Glomerular visceral epithelial cell (primary cell): ENCODE measurements at regions not wholly inside any gene's neighbourhood (a gene's known extent, or its start where the extent isn't known, plus 50 kb on each side); places are given as distances from the start of the nearest gene placed in this dataset.

Experiments used
- DNase-seq: peaks from one replicate; pipeline ENCODE4 v3.0.0-alpha.2; 2016; ENCODE audit errors: extremely low spot score

DNA sequence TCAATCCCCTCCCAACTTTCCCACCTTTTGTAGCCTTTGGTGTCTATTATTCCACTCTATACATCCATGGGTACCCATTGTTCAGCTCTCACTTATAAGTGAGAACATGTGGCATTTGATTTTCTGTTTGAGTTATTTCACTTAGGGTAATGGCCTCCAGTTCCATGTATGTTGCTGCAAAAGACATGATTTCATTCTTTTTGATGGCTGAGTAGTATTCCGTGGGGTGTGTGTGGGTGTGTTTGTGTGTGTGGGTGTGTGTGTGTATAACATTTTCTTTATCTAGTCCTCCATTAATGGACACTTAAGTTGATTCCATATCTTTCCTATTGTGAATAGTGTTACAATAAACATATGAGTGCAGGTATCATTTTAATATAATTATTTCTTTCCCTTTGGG, 157.5 kb upstream of the FSTL4 start:
- DNase-seq: no peak

DNA sequence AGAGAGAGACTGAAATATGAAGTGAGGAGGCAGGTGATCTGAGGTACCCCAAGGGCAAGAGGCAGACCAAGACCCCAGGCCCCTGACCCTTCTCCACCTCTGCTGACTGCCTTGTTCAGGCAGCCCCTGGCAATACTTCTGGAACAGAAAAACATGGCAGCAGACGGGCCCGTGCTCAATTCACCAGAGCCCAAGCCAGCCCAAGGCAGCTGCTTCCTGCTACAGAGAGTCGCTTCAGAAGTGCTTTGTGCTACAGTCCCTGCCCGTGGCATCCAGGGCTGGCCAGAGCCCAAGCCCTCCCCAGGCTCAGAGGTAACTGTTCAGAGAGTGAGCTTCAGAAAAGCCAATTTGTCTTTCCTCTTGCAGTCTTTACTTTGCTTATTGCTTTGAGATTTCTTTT, 151.4 kb upstream of the FSTL4 start:
- no peak for DNase-seq

GRCh38 chr5:133761632-133762031, 149.3 kb upstream of the FSTL4 start:
- no peak for DNase-seq

DNA sequence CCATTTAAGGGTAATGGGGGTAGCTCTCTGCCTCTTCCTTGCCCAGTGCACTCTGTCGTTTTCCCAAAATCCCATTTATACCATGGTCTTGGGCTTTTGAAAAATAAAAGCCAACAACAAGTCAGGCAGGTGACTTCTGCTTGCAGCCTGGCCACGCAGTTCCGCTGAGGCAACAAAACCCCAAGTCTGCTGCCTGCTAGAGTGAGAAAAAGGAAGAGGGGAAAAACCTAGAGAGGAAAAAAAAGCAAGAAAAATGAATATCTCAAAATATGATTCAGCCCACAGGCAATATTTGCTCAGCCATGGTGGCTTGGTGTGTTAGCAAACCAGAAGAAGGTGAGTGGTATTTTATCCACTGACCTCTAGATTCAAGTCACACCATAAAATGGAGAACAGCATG, 148.2 kb upstream of the FSTL4 start:
- DNase-seq: no peak

DNA sequence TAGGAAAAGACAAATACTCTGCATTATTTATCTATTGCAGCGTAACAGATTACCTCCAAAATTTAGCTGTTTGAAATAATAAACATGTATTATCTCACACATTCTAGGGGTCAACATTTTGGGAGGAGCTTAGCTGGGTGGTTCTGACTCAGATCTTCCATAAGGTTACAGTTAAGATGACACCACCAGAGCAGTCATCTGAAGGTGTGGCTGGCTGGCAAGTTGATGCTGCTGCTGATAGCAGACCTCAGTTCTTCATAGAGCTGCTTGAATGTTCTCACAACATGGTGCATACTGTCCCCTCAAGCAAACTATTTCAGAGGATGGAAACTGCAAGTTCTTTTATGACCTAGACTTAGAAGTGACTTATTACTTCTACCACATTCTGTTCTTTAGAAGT, 146.3 kb upstream of the FSTL4 start:
- DNase-seq: no peak

- DNase-seq: no peak
Measured at GRCh38 chr5:133757396-133757945, 145.1 kb upstream of the FSTL4 start.

DNA sequence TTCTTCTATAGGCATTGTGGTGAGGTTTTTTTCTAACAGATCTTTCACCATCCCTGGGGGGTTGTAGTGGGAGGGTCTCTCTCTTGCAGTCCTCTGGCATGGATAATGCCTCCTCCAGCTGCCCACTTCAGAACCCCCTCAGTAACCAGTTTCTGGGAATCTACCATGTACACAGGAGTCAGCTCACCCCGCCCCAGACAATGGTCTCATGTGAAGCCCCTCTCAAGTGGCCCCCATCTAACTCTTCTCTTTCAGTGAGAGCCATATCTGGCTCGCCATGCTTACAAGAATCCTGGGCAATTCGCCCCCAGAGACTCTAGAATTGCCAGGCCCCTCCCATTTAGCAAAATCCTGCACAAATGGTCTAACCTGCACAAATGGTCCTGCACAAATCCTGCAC, 144.4 kb upstream of the FSTL4 start:
- DNase-seq: no peak

DNA sequence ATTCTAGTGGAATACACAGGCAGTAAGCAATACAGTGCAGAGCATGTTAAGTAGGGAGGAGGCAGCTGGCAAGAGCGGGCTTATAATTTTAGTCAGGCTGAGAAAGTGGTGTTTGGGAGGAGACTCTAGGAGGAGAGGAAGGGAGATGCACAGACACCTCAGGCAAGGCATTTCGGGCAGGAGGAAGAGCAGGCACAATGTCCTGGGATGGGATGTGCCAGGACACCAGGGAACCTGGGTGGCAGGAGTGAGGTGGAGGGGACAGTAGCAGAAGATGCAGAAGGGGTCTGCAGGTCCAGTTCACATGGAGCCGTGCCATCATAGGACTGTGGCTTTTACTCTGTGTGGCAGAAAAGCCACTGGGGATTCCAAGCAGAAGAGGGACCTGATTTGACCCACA, 143.7 kb upstream of the FSTL4 start:
- DNase-seq: no peak

- peak; percentile 33 for DNase-seq
Measured at GRCh38 chr5:133754575-133755169, 142.3 kb upstream of the FSTL4 start.

- no peak for DNase-seq
Measured at GRCh38 chr5:133753856-133754255, 141.5 kb upstream of the FSTL4 start.

DNA sequence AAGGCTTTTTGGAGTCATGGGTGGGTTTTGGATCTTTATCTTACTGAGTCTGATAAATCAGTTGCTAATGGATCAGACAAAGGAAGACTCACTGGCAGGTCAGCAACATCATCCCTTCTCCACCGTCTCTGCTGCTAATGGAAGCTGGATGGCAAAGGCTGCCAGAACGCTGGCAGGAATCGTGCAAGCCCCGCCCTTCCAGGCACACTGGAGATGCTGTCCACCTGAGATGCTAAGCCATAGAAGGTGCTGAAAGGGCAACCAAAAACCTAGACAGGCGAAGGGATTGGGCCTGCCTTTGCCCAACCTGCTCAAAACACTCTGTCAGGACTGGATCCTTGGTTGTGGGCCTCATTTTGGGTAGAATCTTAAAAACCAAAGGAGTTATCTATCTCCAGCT, 139.5 kb upstream of the FSTL4 start:
- DNase-seq: no peak

- DNase-seq: no peak
Measured at GRCh38 chr5:133751421-133751820, 139.1 kb upstream of the FSTL4 start.

DNA sequence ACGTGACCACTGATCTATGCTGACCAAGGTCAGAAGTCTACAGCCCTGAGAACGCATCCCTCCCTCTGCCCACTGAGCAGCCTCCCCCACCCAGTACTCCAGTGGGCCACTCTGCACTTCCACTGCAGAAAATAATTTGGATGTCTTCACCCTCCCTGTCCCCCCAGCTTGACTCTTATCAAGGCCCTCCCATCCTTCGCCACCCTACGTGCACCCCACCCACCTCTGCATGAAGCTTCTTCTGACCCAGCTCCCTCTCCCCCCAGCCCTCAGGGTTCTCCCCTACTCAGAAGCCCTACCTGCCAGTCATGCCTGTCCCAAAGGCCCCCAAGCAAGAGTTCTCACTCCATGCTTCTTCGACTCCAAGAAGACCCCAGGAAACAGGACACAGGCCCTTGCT, 138.5 kb upstream of the FSTL4 start:
- DNase-seq: no peak

- DNase-seq: no peak
Measured at GRCh38 chr5:133750356-133750755, 138.0 kb upstream of the FSTL4 start.

GRCh38 chr5:133749331-133749985, 137.1 kb upstream of the FSTL4 start:
- DNase-seq: no peak

DNA sequence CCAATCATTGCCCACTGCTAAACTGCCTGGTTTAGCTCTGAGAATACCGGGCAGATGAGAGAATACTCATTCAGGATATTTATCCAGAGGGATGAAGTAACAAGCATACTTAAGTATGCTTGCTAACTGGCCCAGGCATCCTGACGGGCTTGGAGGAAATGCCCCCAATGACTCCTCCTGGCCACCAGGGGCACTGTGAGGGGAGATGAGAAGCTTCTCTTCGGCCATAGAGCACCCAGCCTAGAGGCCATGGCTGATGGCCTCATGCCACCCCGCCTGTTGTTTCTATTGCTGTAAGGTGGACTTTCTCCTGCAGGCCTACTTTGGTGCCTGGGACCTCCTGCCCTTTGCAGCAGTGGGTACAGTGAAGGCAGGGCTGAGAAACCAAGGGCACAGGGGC, 134.5 kb upstream of the FSTL4 start:
- DNase-seq: no peak

DNA sequence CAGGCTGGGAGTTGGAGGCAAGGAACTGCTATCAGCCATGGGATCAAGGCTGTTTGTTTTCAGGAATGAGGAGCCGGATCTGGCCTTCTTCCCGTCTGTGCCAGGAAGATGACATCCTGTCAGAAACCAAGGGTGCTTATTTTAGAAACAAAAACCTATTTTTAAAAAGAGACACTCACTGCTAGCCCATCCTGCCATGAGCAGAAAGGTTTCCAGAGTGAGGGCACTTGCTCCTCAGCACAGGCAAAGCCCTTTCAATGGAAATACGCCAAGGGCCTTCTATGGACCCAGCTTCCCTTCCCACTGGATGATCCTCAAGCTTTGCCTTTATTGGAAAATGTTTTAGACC, 132.6 kb upstream of the FSTL4 start:
- no peak for DNase-seq

DNA sequence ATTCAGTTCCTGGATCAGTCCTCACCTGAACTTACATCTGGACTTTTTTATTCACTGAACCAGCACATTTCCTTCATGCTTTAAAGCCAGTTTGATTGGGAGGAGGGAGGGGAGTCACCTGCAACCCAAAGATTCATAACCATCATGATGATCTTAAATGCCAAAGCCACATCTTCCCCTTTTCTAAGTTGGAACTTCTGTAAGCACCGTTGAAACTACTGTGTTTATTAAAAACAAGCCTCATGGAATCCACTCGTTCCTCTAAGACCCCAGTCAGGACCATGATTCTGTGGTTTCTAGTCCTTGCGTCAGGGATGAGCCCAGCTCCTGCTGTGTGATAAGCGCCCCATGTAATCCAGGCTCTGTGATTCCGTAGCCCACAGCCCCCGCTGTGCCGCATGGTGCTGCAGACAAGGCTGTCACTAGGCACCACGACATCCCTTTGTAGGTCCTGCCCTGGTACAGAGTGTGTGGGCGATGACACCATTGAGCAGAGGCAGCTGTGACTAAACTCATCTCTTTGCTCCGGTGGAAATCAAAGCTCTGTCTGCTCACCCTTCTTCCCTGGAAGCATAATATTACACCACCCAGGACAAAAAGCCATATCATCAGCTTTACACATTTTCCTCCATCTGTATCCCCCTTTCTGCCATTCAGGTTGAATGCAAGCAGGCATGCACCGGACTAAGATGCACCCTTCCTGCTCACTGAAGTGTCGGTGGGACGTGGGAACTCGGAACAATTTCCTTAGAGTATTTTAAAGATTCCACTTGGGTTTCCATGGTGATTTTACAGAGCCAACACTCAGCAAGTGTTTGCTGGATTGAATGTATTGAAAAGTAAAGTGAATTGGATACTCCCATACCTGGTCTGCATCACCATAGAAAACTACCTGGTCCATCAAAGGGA, 132.0 kb upstream of the FSTL4 start:
- no peak for DNase-seq

DNA sequence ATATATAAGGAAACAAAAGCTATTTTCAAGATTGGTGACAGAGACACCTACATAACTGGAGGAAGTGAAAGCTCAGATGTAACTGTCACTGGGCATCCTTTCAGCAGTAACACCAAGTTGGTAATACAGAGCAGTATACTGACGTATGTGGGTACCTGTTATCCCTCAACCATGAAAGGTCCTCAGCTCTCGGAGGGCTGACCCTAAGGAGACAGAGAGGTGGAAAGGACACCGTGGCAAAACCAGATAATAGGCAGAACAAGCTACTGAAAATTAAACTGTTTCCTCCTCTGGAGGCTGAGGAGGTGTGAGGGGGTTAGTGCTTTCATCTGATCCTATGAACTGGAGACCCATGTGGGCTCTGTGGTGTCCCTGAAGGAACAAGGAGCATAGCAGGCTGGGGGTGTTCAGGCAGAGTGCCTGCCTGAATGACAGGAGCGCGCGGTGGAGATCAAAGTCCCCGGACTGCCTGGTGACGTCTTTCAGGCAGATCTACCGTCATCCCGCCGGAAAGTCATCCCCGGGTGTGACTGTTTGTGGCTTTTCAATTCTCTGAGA, 130.2 kb upstream of the FSTL4 start:
- no peak for DNase-seq

DNA sequence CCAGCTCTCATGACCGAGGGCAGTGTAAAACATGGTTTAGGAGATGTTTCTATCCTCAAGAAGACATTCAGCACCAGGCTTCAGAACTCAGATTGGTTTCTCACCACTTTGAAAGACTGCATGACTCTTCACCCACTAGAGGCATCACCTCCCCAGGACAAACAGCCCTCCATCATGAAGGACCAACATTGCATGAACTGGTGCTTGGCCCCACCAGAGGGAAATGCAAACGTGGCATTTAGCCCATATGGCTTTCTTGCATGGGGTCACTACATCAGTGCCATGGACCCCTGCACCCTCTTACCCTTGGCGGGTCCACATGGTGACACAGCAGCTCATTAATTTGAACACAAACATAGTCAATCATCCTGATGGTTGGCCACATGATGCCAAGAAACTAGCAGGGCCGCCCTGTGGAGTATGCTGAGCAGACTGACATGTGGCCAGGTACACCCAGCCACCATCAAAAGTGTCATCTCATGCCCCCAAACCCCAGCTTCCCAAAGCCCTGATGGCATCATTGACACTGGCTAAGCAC, 129.5 kb upstream of the FSTL4 start:
- DNase-seq: no peak

- DNase-seq: no peak
Measured at GRCh38 chr5:133741396-133741795, 129.1 kb upstream of the FSTL4 start.

DNA sequence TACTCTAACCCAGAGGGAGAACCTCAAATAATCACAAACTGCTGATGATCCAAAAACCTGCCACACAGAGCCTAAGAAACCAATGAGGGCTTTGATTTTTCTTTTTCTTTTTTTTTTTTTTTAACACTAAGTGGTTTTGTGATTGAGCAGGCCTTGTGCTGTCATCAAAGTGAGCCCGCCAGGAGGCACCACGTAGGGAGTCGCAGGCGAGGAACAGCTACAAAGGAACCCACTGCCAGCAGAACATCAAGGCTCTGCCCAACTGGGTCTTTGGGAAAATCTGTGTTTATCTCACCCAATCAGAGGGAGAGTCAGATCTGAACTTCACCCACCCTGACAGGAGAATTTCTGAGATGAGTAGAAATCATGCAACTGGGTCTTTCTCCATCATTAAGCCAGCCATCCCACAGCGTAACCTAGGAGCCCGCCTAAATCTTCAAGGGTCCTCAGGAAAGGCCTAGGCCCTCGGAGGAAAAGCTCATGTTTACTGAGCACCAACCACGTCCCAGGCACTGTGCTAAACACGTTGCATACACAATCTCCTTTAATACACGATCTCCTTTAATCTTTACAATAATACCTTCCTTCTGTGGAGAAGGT, 126.9 kb upstream of the FSTL4 start:
- no peak for DNase-seq
